BLaER1 treated with 17β-estradiol and CSF1 and Interleukin-3, amounts not matched to agents 10 nM and 100 nM (cell line): ENCODE measurements at regions not wholly inside any gene's neighbourhood (a gene's known extent, or its start where the extent isn't known, plus 50 kb on each side); places are given as distances from the start of the nearest gene placed in this dataset.

ENCODE experiments used
- H3K27ac ChIP-seq, 11 experiments: shearing (Covaris generic); formaldehyde crosslinking; 2 replicates each; pipeline ENCODE4 v1.8.1; 2022
- H3K27me3 ChIP-seq, 11 experiments: shearing (Covaris generic); formaldehyde crosslinking; 2 replicates each; pipeline ENCODE4 v1.8.1; 2022
- H3K36me3 ChIP-seq, 11 experiments: shearing (Covaris generic); formaldehyde crosslinking; 2 replicates each; pipeline ENCODE4 v1.8.1; 2022
- H3K4me1 ChIP-seq, 10 experiments: shearing (Covaris generic); formaldehyde crosslinking; 2 replicates each; pipeline ENCODE4 v1.8.1; 2022
- H3K4me2 ChIP-seq, 11 experiments: shearing (Covaris generic); formaldehyde crosslinking; 2 replicates each; pipeline ENCODE4 v1.8.1; 2022
- H3K4me3 ChIP-seq, 10 experiments: shearing (Covaris generic); formaldehyde crosslinking; 2 replicates each; pipeline ENCODE4 v1.8.1; 2022
- H3K9ac ChIP-seq, 11 experiments: shearing (Covaris generic); formaldehyde crosslinking; 2 replicates each; pipeline ENCODE4 v1.8.1; 2022
- H3K9me3 ChIP-seq, 11 experiments: shearing (Covaris generic); formaldehyde crosslinking; replicated peaks in 1 of 11; 2 replicates each; pipeline ENCODE4 v1.8.1; 2022
- H4K20me1 ChIP-seq, 11 experiments: shearing (Covaris generic); formaldehyde crosslinking; 2 replicates each; pipeline ENCODE4 v1.8.1; 2022
- Cebpa-rat ChIP-seq, 11 experiments: shearing (Covaris generic); IDR thresholded peaks; 2 replicates each; pipeline ENCODE4 v1.8.1; 2022

DNA sequence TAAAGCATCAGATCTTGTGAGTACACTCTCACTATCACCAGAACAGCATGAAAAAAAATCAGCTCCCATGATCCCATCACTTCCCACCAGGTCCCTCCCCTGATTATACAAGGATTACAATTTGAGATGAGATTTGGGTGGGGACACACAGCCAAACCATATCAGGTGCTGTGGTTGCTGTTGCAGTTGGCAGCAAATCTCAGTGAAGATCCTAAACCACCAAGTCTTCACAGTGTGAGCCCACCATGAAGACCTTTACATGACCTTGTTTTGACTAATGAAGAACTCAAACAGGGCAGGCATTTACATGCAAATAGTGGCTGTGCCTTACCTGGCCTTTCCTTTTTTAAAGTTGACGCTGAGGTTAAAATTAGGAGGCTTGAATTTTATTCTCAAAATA, 242.6 kb downstream of the ACTR3B start:
- Histone ChIP-seq H3K4me2 (no peak overlapping the region), H3K4me1 (no peaks in the 10 kb centered on the region)

DNA sequence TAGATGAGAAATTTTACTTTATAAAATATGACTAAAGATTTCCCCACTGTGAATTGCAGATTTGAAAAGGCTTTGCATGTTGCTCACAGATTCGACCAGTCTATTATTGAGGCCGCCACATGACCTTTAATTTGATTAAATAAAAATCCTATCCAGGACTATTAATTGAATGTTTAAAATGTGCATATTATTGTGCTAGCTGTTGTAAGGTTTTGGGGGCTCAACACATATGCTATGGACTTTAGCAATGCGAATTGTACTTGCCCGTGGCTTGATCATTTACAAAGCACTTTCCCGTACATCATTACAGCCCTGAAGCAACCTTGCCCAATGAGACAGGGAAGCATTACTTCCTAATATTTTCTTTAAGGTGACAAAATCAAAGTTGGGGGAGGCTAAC, 243.0 kb downstream of the ACTR3B start:
- Histone ChIP-seq H3K4me1 (no peaks in the 10 kb centered on the region), H3K4me3 (no peak overlapping the region), H3K27ac (no peak overlapping the region), H3K27me3 (no peaks in the 10 kb centered on the region), H3K36me3 (peaks cover 0 to 6% (median 0%) of the 10 kb centered on the region in 11 experiments; a peak in 2 of 22 replicates), H4K20me1 (no peaks in the 10 kb centered on the region), H3K9ac (no peak overlapping the region), H3K4me2 (no peak overlapping the region), H3K9me3 (peaks cover 32 to 45% (median 34%) of the 10 kb centered on the region in 11 experiments)
- TF ChIP-seq Cebpa-rat (IDR thresholded peaks at IDR 0.05) = no peak

More for the DNA sequence above, 242.6 kb downstream of the ACTR3B start:
- Histone ChIP-seq H3K27ac (no peak overlapping the region), H3K27me3 (no peaks in the 10 kb centered on the region), H4K20me1 (no peaks in the 10 kb centered on the region), H3K9ac (no peak overlapping the region), H3K36me3 (peaks cover 0 to 6% (median 0%) of the 10 kb centered on the region in 11 experiments; a peak in 2 of 22 replicates), H3K4me3 (no peak overlapping the region), H3K9me3 (peaks cover 32 to 45% (median 34%) of the 10 kb centered on the region in 11 experiments)
- TF ChIP-seq Cebpa-rat (IDR thresholded peaks at IDR 0.05) = no peak

DNA sequence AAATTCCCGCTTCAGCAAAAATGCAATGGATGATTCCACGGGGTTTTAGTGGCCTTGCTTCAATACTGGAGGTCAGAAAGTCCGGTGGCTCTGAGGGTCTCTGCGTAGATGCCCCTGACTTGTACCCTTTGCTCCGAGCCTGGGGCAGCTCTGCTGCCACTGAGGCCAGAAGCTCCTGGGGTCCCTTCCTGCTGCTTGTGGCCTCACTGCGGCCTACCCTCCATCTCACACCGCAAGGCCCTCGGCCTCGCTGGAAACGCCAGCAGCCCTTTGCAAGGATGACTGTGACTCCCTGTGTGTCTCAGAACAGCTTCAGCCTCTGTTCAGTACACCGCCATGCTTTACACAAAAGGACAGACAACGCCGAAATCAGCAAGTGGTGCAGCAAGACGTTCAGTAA, 244.8 kb downstream of the ACTR3B start:
- H3K27me3 ChIP-seq = no peaks in the 10 kb centered on the region
- H3K4me1 ChIP-seq = peaks cover 0 to 3% (median 0%) of the 10 kb centered on the region in 10 experiments; a peak in 1 of 20 replicates
- TF ChIP-seq Cebpa-rat (IDR thresholded peaks at IDR 0.05) = no peak
- no peak overlapping the region for H3K4me2 ChIP-seq
- H3K4me3 ChIP-seq = no peak overlapping the region
- no peak overlapping the region for H3K9ac ChIP-seq
- H3K27ac ChIP-seq = no peak overlapping the region
- peaks cover 24 to 31% (median 29%) of the 10 kb centered on the region in 11 experiments for H3K9me3 ChIP-seq
- H4K20me1 ChIP-seq = no peaks in the 10 kb centered on the region
- peaks cover 0 to 6% (median 0%) of the 10 kb centered on the region in 11 experiments; a peak in 2 of 22 replicates for H3K36me3 ChIP-seq

DNA sequence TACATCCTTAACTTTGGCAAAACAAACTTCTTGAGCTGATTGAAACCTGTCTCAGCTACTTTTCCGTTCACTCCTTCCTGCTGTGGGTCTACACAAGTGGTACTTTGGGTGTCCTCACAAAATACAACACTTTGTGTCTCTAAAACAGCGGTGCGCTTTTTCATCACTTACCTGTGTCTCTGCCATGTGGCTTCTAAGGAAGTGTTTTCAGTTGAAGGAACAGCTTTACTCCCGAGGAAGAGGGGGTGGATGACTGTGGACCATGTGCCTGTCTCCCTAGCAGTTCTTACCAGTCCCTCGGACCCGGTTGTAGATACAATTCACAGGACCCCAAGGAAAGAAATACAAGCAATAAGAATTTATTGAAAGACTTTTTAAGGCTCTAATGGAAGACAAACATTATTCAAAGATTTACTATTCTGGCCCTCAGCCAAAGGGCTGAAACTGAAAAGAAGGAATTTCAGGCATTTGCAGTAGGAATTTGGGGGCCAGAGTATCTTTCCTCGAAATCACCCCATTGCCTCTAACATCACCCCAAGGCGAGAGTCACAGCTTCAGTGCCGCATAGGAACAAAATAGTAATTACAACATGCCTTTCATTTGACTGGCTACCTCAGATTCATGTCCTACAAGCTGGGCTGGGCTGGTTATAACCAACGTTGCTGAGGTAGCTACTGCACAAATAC, 246.3 kb downstream of the ACTR3B start:
- TF ChIP-seq Cebpa-rat (IDR thresholded peaks at IDR 0.05) = no peak
- H3K9ac ChIP-seq = no peak overlapping the region
- H3K4me3 ChIP-seq = no peak overlapping the region
- no peaks in the 10 kb centered on the region for H3K27me3 ChIP-seq
- peaks cover 0 to 1% (median 0%) of the 10 kb centered on the region in 11 experiments; a peak in 2 of 22 replicates for H3K36me3 ChIP-seq
- H3K9me3 ChIP-seq = peaks cover 8 to 16% (median 13%) of the 10 kb centered on the region in 11 experiments
- H3K4me2 ChIP-seq = no peak overlapping the region
- no peak overlapping the region for H3K27ac ChIP-seq
- H3K4me1 ChIP-seq = peaks cover 0 to 3% (median 0%) of the 10 kb centered on the region in 10 experiments; a peak in 1 of 20 replicates
- no peaks in the 10 kb centered on the region for H4K20me1 ChIP-seq

DNA sequence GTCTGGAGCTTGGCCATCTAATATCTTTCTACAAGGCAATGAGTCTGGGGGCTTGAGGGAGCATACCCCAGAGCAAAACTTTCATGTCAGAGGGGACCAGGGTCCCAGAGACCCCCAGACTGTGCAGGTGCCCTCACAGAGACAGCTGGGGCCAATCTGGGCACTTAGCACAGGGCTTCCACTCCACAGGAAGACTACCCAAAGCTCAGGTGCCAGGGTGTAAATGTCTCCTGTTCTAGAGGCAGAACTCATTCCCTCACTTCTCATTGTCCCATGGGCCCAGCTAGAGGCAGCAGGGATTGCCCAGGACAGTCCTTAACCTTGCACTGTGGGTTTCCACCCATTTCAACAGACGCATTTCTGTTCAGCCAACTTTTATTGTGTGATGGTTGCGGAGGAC, 246.9 kb downstream of the ACTR3B start:
- TF ChIP-seq Cebpa-rat (IDR thresholded peaks at IDR 0.05) = no peak
- Histone ChIP-seq H3K4me1 (peaks cover 0 to 3% (median 0%) of the 10 kb centered on the region in 10 experiments; a peak in 1 of 20 replicates), H4K20me1 (no peaks in the 10 kb centered on the region), H3K27ac (no peak overlapping the region), H3K9ac (no peak overlapping the region), H3K4me2 (no peak overlapping the region), H3K27me3 (no peaks in the 10 kb centered on the region), H3K9me3 (peaks cover 3 to 10% (median 8%) of the 10 kb centered on the region in 11 experiments; a peak in 21 of 22 replicates), H3K36me3 (no peaks in the 10 kb centered on the region), H3K4me3 (no peak overlapping the region)

DNA sequence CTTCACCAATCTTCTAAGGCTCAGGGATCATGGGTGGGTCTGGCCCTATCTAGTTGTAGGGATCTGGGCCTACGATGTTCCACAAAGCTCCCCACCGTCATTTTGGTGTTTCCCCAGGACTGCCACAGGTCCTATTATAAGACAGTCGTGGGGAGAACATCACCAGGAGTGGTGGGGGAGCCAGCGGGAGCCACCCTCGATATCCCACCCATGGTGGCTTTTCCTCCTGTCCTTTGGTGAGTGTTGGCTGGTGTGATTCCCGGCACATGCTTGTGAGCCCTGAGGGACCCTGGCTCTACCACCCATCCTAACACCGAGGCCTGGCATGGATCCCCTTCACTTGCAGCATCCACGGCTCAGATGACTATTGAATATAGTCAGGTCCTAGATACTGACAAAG, 247.4 kb downstream of the ACTR3B start:
- no peak for TF ChIP-seq Cebpa-rat (IDR thresholded peaks at IDR 0.05)
- Histone ChIP-seq H3K36me3 (no peaks in the 10 kb centered on the region), H3K27me3 (no peaks in the 10 kb centered on the region), H4K20me1 (no peaks in the 10 kb centered on the region), H3K9ac (no peak overlapping the region), H3K9me3 (peaks cover 0 to 6% (median 3%) of the 10 kb centered on the region in 11 experiments; a peak in 14 of 22 replicates), H3K27ac (no peak overlapping the region), H3K4me2 (no peak overlapping the region), H3K4me3 (no peak overlapping the region), H3K4me1 (peaks cover 0 to 3% (median 0%) of the 10 kb centered on the region in 10 experiments; a peak in 1 of 20 replicates)

DNA sequence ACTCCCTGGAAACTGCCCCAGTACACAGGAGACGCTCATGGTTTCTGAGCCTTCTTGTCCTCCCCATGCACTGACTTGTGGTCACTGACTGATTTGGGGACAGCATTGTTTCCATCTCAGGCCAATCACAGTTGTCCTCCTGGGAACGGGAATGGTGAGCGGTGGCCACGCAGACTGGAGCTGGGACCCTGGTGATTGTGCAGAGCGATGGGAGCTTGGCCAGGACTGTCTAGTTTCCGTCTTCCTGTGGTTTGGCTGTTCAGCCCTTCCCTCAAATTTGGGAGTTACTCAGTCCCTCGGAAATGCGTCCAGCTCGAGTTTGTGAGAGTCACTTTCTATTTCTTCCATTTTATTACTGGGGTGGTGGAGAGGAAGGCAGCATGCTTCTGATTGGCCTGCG, 250.9 kb downstream of the ACTR3B start:
- Histone ChIP-seq H3K27me3 (no peaks in the 10 kb centered on the region), H3K36me3 (no peaks in the 10 kb centered on the region), H3K4me3 (no peak overlapping the region), H3K9me3 (no peaks in the 10 kb centered on the region), H3K4me2 (no peak overlapping the region), H3K27ac (no peak overlapping the region), H4K20me1 (no peaks in the 10 kb centered on the region), H3K4me1 (peaks cover 0 to 3% (median 0%) of the 10 kb centered on the region in 10 experiments; a peak in 1 of 20 replicates), H3K9ac (no peak overlapping the region)
- no peak for TF ChIP-seq Cebpa-rat (IDR thresholded peaks at IDR 0.05)

DNA sequence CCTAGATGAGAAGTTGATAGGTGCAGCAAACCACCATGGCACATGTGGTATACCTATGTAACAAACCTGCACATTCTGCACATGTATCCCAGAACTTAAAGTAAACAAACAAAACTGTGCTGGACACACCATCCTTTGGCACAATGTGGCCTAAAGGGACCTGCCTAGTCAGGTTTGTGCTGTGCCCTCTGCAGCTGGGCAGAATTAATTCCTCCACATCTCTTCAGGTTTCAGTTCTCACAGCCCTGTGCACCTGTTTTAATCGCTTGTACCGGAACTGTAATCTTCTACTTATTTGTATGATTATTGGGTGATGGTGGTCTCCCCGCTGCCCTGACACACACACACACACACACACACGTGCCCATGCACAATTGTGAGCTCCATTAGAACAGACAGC, 252.7 kb downstream of the ACTR3B start:
- Histone ChIP-seq H3K27ac (no peak overlapping the region), H3K36me3 (no peaks in the 10 kb centered on the region), H3K27me3 (no peaks in the 10 kb centered on the region), H3K9me3 (no peaks in the 10 kb centered on the region), H3K4me1 (peaks cover 0 to 3% (median 0%) of the 10 kb centered on the region in 10 experiments; a peak in 1 of 20 replicates), H3K4me3 (no peak overlapping the region), H3K9ac (no peak overlapping the region), H3K4me2 (no peak overlapping the region), H4K20me1 (no peaks in the 10 kb centered on the region)
- no peak for TF ChIP-seq Cebpa-rat (IDR thresholded peaks at IDR 0.05)

DNA sequence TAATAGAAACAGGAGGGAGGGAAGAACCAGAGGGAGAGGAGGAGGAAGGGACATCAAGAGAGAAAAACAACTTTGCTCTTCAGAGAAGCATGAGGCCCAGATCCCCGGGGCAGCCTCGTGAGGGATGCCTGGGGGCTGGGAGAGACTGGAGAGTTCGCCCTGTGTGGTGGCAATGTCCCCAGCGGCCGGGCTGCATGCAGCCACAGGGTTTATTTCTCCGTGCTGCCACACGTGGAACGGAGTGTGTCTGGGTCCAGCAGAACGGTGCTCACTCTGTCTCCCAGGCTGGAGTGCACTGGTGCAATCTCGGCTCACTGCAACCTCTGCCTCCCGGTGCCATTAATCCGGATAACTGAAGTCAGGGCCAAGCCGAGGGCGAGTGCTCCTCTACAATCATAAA, 257.7 kb downstream of the ACTR3B start:
- no peaks in the 10 kb centered on the region for H3K27me3 ChIP-seq
- no peak overlapping the region for H3K4me3 ChIP-seq

DNA sequence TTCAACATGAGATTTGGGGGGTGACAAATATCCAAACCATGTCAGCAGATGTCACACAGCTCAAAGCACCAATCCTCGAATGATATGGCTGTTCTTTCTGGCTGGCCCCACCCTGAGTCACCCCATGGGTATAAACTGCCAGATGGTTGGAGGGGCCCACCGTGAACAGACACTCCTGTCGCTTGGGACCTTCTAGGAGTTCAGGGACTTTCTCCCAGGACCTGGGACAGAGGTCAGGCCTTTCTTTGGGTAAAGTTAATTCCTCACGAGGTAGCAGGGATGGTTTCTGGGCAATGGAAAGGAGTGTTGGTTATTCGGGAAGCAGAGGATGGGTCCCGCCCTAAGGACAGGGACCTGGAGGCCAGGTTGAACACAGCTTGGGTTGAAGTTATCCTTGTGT, 262.0 kb downstream of the ACTR3B start:
- H4K20me1 ChIP-seq = no peaks in the 10 kb centered on the region; a peak in 1 of 22 replicates

More for the DNA sequence above, 257.7 kb downstream of the ACTR3B start:
- no peaks in the 10 kb centered on the region; a peak in 1 of 22 replicates for H4K20me1 ChIP-seq
- no peaks in the 10 kb centered on the region for H3K9me3 ChIP-seq
- no peak overlapping the region for H3K4me2 ChIP-seq
- no peaks in the 10 kb centered on the region for H3K4me1 ChIP-seq
- no peak overlapping the region for H3K27ac ChIP-seq
- H3K9ac ChIP-seq = no peak overlapping the region
- H3K36me3 ChIP-seq = no peaks in the 10 kb centered on the region
- TF ChIP-seq Cebpa-rat (IDR thresholded peaks at IDR 0.05) = no peak

More for the DNA sequence above, 262.0 kb downstream of the ACTR3B start:
- TF ChIP-seq Cebpa-rat (IDR thresholded peaks at IDR 0.05) = no peak
- no peak overlapping the region for H3K4me2 ChIP-seq
- no peak overlapping the region for H3K4me3 ChIP-seq
- H3K27me3 ChIP-seq = no peaks in the 10 kb centered on the region
- no peak overlapping the region for H3K27ac ChIP-seq
- no peaks in the 10 kb centered on the region for H3K36me3 ChIP-seq
- H3K9ac ChIP-seq = no peak overlapping the region
- no peaks in the 10 kb centered on the region for H3K9me3 ChIP-seq
- H3K4me1 ChIP-seq = no peaks in the 10 kb centered on the region
